GM12873 (cell line): ENCODE measurements at regions not wholly inside any gene's neighbourhood (a gene's known extent, or its start where the extent isn't known, plus 50 kb on each side); places are given as distances from the start of the nearest gene placed in this dataset.

Experiments
- TF ChIP-seq, protein P1 (sequence below): IDR thresholded peaks from 2 replicates; pipeline ENCODE4 v1.5.1; 2012; ENCODE audit warnings: low read depth, mild to moderate bottlenecking, moderate library complexity, low read length, control low read depth; ENCODE audit not compliant: insufficient read depth; ENCODE audit errors: missing control alignments

DNA sequence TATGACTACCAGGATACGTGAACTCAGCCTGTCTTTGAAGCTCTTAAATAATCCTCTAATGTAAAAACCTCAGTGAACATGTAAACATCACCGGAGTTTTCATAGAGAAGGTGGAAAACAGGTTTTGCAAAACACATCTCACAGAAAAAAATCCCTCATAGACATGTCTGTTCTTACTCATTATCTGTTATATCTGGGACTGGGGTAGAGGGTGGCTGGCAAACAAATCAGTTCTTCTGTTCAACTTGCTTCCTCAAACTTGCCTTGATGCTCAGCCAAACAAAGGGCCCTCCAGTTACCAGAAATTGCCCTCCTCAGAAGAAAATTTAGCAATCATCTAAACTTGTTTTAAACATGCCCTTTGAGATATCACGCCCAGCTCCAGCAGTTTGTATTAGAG, 66.1 kb upstream of the CXADR start:
- TF ChIP-seq, protein P1, sequence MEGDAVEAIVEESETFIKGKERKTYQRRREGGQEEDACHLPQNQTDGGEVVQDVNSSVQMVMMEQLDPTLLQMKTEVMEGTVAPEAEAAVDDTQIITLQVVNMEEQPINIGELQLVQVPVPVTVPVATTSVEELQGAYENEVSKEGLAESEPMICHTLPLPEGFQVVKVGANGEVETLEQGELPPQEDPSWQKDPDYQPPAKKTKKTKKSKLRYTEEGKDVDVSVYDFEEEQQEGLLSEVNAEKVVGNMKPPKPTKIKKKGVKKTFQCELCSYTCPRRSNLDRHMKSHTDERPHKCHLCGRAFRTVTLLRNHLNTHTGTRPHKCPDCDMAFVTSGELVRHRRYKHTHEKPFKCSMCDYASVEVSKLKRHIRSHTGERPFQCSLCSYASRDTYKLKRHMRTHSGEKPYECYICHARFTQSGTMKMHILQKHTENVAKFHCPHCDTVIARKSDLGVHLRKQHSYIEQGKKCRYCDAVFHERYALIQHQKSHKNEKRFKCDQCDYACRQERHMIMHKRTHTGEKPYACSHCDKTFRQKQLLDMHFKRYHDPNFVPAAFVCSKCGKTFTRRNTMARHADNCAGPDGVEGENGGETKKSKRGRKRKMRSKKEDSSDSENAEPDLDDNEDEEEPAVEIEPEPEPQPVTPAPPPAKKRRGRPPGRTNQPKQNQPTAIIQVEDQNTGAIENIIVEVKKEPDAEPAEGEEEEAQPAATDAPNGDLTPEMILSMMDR: no peak

DNA sequence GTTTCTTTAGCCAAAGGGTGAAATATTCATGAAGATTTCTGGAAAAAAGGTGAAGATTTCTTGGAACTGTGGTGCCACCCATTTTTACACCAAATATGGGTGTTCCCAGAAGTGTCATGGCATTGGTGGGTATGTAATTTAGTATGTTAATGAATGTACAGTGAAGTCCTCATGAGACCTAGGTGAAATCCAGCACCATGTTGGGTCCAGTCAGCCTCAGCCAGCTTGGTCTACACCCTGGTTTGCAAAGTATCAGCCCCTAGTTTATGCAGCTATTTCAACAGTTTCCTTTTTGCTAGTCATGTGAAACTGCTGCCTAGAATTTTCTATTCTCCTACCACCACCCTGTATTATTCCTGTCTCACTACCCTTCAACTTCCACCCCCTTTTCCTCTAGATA, 63.1 kb upstream of the CXADR start:
- TF ChIP-seq, protein P1: no peak

DNA sequence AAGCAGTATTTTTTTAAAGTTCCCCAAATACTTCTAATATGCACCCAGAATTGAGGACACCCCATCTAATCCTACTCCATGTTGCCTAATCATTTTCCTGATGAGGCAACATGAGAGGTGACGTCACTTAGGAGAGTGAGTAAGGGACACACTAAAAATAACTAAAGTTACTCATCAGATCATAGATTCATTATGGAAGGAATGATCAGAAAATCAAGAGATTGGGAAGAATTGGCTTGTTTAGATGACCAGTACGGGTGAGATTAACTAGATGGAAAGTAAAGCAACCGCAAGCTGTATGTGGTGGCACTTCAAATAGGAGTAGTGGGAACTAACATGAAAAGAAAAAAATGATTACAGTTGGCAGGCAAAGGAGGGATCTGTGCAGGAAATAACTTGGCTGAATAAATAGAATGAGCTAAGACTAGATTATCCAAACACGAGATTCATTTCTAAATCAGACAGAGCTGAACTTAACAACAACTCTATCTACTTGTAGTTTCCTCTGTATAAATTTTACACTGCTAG, 61.4 kb upstream of the CXADR start:
- TF ChIP-seq, protein P1: no peak

DNA sequence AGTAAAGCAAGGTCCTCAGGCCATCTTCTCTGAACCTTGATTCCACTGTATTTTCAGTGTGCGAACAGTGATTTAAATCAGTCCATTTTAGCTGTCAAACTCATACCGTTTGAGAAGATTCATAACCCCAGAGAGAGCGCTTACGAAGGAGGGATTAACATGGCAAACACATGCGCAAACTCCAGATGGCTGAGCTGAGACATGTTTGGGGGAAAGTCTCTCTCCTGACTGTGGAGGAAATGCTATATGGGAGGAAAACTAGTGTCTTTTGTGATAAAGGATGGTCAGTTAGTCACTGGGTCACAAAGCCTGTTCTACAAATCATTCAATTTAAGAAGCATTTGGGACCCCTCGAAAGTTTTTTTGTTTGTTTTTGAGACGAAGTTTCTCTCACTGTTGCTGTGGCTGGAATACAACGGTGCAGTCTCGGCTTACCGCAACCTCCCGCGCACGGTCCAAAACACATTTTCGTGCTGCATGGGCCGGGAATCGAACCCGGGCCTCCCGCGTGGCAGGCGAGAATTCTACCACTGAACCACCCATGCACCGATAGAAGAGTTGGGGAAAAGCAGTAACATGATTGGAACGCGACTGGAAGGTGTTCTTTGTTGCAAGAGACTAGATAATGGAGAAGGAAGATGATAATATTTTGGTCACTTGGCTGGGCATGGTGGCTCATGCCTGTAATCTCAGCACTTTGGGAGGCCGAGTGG, 58.4 kb upstream of the CXADR start:
- TF ChIP-seq, protein P1: no peak

DNA sequence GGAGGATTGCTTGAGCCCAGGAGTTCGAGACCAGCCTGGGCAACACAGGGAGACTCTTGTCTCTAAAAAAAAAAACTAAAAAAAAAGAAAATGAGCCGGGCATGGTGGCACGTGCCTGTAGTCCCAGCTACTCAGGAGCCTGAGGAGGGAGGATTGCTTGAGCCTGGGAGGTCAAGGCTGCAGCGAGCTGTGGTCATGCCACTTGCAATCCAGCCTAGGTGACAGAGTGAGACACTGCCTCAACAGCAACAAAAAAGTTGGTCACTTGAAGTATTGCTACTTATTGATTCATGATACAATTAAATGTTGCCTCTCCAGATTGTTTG, 57.9 kb upstream of the CXADR start:
- TF ChIP-seq, protein P1: no peak

DNA sequence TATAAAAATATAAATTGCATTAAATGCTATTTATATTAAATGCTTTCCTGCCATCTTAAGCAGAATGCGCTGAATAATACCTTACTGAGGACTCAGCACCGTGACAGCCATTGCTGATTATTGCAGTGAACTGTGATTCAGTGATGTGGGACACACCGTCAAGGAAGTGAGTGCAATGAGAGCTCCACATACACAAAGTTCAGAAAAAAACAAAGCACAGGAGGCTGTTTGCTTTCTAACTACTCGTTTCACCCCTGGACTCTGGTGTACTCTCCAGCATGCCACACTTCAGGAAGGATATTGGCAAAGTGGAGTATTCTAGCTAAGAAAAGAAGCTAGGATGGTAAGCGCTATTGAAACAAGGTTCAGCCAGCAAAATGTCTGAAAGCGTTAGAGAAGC, 57.4 kb upstream of the CXADR start:
- TF ChIP-seq, protein P1: no peak

DNA sequence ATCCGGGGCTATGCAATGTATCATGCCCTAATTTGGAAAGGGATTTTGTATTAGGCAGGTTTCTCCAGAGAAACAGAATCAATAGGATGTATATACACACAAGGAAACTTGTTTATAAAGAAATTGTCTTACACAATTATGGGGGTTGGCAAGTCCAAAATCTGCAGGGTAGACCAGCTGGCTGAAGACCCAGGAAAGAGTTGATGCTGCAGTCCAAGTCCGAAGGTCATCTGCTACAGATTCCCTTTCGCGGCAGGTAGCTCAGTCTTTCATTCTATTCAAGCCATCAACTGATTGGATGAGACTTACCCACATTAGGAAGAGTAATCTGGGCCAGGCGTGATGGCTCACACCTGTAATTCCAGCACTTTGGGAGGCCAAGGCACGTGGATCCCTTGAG, 54.6 kb upstream of the CXADR start:
- TF ChIP-seq, protein P1: no peak
